HG02571 (cell line): ENCODE measurements at regions not wholly inside any gene's neighbourhood (a gene's known extent, or its start where the extent isn't known, plus 50 kb on each side); places are given as distances from the start of the nearest gene placed in this dataset.

ENCODE experiments used
- ATAC-seq: cut with Tn5 transposase; IDR thresholded peaks from one replicate; pipeline ENCODE4 v1.9.1; 2021; ENCODE audit warnings: mild to moderate bottlenecking, moderate library complexity; ENCODE audit not compliant: unreplicated experiment

- ATAC-seq: no peak
These were observed 505.5 kb upstream of the WWC1 start for GRCh38 chr5:167785901-167786300.

GRCh38 chr5:167786871-167787578 is 504.4 kb upstream of the WWC1 start:
- ATAC-seq: no peak

DNA sequence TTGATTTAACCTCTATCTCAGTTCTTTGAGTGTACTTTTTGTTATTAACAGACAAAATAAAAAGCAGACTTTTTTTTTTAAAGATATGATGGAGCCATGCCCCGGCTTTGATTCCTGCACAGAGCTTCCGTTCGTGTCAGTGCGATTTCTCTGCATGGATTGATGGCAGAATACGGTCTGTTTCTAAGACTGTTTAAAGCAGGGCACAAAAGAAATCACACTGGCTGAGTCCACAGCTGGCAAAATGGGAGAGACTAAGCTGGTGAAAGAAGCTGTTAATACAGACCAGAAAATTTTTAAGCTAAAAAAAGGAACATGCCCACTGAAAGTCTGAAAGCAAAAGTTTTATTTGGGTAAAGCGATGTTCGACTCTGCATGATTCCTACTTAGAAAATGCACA is 501.4 kb upstream of the WWC1 start:
- ATAC-seq: no peak

- ATAC-seq: no peak
These were observed 500.8 kb upstream of the WWC1 start for GRCh38 chr5:167790462-167791260.

DNA sequence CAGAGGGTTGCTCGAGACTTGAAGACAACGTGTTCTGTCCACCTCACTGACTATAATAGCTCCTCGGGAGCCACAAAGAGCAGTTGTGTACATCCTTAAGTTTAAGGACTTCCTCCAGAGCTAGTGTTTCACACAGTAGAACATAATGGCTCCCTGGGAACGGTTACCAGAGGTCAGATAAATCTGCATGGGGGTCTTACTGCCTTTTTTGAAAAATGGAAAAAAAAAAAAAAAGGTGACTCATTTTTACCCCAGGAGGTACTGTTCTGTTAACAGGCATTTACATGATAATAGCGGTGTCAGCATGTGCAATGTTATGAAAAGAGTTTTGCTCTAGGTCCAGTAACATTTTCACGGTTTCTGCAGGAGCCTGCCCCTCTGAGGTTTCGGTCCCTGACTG is 498.9 kb upstream of the WWC1 start:
- ATAC-seq: no peak

DNA sequence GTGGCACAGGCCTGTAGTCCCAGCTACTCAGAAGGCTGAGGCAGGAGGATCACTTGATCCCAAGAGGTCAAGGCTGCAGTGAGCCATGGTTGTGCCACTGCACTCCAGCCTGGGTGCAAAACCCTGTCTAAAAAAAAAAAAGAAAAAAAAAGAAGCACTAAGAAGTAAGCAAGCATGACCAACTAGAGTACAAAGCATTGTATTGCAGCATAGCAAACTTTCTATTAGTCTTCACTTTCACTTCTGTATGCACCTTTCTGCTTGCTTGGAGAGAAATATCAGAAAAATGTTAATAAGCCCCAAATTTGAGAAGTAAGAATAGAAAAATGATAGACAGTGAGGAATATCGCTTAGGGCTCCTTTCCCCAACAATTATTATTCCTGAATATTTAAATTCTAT is 497.7 kb upstream of the WWC1 start:
- ATAC-seq: no peak

- no peak for ATAC-seq
These were observed 497.3 kb upstream of the WWC1 start for GRCh38 chr5:167794121-167794520.

- no peak for ATAC-seq
These were observed 494.8 kb upstream of the WWC1 start for GRCh38 chr5:167796672-167797071.

GRCh38 chr5:167797933-167798332 is 493.5 kb upstream of the WWC1 start:
- no peak for ATAC-seq

GRCh38 chr5:167798448-167798847 is 493.0 kb upstream of the WWC1 start:
- no peak for ATAC-seq

DNA sequence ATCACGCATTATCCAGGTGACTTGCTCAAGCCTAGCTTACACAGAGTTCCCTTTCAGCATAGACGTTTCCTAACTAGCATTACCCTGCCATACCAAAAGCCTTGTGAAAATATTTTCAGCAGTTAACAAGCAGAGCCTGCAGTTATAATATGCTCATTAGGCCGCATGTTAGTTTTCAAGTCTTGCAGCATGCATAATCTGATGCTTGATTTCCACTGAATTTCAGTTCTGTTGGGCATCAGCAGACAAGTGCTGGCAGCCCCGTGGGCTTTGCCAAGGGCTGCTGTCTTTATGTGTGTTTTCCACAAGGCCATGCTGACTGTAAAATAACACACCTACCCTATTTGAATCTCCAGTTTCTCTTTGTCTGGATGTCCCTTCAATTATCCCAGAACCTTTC is 491.0 kb upstream of the WWC1 start:
- no peak for ATAC-seq

- ATAC-seq: no peak
These were observed 489.4 kb upstream of the WWC1 start for GRCh38 chr5:167801999-167802398.

DNA sequence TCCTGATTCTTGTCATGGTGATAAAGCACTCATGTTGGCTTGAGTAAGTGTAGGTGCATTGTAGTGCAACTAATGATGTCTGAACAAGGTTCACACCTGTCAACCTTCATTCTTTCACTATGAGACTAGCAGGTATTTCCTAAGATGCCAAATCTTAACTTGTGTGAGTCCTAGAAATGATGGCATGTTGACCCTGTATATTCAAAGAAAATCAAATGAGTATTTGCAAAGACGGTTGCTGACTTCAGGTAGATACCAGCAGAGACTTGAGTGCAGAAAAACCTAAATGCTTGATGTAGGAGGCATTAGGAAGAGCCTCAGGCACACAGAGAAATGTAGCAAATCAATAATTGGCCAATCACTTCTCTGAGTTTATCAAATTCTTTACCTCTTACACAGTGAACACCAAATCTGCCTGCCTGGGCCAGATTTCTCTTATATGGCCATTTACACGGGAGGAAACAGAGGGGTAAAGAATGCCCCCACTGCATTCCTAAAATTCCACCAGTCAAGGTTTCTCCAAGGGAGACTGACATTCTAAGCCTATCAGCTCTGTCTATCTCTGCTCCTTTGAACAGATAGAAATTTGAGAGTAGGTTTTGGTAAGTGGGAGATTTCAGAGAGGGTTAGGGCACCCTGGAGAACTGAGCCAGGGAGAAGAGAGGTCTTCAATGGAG is 488.6 kb upstream of the WWC1 start:
- ATAC-seq: no peak

DNA sequence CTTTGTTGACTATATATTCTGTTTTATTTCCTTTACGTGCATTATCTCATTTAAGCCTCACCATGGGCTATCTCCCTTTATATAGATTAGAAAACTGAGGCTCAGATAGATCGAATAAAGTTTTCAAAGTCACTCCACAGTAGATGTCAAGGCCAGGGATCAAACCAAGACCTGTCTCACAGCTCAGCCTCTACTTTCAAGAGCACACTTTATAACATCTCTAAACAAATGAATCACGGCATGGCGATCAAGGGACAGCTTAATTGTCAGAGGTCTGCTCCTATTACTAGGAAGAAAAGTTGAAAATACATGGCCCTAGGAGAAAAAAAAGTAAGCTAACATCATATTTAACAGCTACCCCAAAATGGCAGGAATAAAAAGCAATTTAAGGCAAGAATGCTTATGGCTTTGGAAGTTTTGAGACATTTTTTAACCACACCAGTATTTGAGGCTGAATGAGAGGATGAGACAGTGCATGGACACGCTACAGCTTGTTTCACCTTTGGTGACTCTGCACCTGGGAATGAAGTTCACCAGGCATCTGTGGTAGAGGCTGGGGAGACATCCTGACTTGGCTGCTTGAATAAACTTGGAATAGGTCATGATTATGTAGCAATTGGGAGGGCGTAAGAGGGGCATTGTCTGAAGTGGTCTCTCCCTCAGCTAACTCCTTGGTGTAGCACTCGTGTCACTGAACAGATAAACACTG is 486.8 kb upstream of the WWC1 start:
- no peak for ATAC-seq

DNA sequence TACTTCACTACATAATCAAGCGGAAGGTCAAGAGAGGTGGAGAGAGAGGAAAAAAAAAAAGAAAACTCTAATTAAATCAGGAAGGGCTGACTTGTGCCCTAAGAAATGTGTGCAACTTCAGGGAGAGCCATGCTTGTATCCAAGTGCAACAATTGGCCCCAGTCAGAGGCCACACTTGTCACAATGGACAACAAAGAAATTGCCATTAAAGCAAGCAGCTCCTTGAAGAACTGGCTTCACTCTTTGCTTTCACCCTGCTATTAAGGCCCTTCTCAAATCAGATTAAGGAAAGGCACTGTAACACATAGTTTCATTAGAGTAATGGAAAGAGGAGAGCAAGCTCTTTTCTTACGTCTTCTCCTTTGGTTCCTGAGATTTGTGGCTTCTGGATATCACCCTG is 480.9 kb upstream of the WWC1 start:
- ATAC-seq: no peak

DNA sequence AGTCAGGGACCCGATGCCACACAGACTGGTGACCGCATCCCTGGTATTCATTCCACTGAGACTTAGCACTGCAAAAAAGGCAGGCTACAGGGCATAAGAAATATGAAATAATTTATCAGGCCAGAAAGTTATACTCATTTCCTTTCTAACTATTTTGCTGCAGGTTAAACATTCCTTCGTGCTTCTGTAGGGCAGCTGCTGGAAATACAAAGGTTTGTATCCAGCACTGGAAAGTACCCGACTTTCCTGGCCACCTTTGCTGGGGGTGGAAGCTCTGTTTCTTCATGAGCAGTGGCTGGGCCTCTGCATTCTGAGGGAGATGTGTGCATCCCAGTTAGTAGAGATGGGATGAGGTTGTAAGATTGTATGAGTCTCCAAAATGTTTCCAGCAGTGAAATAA is 478.6 kb upstream of the WWC1 start:
- ATAC-seq: no peak

GRCh38 chr5:167813389-167813788 is 478.1 kb upstream of the WWC1 start:
- no peak for ATAC-seq

GRCh38 chr5:167814040-167814439 is 477.4 kb upstream of the WWC1 start:
- no peak for ATAC-seq

- ATAC-seq: no peak
These were observed 476.6 kb upstream of the WWC1 start for GRCh38 chr5:167814828-167815227.

DNA sequence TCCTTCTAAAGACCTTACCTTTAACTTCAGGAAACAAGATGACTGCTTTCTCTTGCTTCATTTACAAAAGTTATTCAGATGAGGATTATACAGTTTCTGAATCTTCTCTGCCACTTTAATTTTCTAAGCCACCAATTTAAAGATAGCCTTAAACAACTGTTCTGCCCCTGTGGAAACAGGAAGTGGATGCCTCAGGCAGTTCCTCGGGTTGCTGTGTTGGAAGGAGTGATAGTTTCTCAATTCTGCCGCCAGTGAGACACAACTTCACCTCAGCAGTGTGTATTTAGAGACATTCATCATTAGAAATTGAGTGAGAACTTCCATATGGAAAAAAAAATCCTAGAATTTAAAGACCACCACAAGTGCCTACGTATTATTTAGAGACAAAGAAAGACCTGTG is 475.1 kb upstream of the WWC1 start:
- no peak for ATAC-seq

DNA sequence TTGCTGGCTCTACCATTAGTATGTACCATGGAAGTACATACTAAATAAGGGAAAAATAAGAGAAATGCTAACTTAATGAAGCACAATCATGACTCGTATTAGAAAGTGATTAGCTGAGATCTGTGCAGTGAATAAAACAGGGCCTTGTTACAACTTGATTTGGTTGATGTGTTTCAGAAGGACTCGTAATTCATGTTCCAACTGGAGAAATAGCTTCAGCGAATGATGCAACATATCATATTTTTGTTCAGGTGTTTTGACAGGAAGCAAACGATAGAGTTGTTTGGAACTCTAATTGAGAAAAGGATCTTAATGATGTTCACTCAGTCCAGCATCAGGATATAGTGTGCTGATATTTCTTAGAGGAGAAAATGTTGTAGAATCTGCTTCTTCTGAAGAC is 474.6 kb upstream of the WWC1 start:
- no peak for ATAC-seq
